Posterior cingulate gyrus (tissue), 11 donors: ENCODE measurements at regions not wholly inside any gene's neighbourhood (a gene's known extent, or its start where the extent isn't known, plus 50 kb on each side); places are given as distances from the start of the nearest gene placed in this dataset.

Experiments used
- DNase-seq, 10 donors: peaks; one replicate each; pipeline versions ENCODE4 v3.0.0 to v3.0.0-alpha.2; 2020 to 2021; ENCODE audit warnings: mixed read lengths in 3 of 10
- intact Hi-C: fragments of 100-400 bp; cut with DNase I; formaldehyde crosslinking; loops from one replicate; pipeline ENCODE4 v1.15.1; 2023

DNA sequence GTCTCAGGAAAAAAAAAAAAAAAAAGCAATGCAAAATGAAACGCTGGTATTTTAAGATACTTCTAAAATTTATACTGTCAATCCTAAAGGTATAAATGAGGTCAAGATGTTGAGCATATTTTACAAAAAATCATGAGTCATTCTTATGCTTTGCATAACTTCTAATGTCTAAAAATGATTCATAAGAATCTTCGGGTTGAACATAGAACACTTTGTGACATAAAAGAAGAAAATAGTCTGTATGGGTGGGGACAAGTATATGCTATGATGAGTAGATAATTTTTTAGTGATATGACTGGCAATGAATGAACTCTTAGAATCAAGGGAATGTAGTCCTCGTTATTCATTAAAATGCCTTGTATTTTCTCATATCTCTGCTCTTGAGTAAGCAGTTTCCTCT, 416.9 kb upstream of the USP24 start:
- no peak for DNase-seq
- intact Hi-C loops, result no loop called here

DNA sequence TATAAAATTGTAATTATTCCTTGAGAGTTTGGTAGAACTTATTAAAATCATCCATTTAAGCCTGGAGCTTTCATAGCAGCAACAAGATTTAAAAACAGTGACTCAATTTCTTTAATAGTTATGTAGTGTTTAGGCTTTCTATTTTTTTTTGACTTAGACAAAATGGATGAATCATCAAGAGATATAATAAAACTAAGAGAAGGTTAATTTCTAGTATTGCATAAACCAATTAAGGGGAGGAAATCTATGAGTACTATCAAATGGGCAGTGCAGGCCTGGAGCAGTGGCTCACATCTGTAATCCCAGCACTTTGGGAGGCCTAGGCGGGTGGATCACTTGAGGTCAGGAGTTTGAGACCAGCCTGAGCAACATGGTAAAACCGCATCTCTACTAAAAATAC, 416.3 kb upstream of the USP24 start:
- intact Hi-C loops, result no loop called here
- DNase-seq, result no peak

DNA sequence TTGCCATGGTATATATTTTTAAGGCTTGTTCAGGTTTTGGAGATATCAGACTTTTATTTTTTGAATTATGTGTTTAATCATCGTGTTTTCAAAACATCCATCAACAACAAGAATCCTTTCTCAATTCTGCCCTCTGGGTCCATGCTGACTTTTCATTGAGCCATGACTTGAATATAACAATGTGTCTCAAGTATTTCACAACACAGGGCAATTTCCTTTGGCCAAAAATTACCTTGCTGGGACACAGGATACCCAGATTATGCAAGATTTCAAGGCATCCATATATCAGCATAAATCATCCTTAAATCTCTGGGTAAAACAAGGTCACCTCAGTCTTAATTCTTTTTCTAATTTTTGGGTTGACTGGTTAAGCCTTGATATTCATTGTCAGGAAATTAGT, 411.2 kb upstream of the USP24 start:
- no peak for DNase-seq
- intact Hi-C loops, result no loop called here

DNA sequence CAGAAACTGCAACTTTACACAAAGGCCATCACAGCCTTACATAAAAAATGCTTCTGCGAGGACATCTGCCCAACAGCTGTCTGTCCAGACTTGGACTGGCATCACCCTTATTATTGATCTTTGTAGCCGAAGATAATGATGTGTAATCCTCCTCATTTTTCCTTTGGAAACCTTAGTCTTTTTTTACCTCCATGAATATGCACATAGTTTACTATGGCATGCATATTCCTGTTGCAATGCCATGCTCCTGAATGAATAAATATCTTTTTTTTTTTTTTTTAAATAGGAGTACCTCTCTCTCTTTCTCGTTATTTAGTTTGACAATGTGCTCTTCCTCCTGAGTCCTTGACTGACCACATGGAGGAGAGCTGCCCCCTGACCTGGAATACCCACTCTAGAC, 409.6 kb upstream of the USP24 start:
- intact Hi-C loops, result no loop called here
- no peak for DNase-seq

DNA sequence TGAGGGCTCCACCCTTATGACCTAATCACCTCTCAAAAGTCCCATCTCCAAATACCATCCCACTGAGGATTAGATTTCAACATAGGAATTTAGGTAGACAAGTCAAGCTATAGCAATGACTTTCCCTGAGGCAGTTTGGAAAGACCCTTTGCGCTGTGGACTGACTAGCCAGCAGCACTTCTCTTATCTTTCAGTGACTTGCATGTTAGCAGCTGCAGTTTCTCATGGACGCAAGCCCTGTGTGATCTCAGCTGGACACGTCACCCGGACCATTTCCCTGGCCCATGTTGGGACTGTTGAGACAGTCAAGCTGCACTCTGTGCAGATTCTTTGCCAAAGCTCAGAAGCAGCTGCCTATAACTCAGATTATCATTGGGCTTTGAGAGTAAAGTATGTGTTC, 408.1 kb upstream of the USP24 start:
- DNase-seq, result no peak
- intact Hi-C loops, result no loop called here

DNA sequence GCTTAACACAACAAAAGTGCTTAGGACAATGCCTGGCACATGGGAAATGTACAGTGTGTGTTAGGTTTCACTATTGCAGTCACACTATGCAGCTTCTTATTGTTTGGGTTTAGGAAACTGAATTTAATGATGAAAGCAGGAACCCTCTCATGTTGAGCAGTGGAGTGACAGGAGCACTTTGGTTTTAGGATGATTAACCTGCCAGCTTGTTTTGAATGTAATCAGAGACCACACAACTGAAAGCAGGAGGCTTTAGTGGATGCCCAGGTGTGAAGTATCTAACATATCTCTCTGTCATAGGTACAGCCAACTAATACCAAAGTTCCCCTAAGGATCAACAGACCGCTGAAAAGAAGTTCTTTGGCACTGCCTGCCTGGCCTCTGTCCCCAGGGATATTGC, 406.9 kb upstream of the USP24 start:
- intact Hi-C loops, result no loop called here
- no peak for DNase-seq

DNA sequence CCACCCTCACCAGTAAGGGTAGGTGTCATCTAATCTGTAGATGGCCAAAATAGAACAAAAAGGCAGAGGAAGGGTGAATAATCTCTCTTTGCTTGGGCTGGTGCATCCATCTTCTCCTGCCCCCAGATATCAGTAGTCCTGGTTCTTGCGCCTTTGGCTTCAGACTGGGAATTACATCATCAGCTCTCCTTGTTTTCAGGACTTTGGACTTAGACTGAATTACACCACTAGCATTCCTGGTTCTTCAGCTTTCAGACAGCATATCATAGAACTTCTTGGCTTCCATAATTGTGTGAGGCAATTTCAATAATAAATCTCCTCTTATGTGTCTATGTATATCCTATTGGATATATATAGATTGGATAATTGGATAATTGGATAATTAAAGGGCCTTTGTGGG, 403.0 kb upstream of the USP24 start:
- no peak for DNase-seq
- intact Hi-C loops, result no loop called here

DNA sequence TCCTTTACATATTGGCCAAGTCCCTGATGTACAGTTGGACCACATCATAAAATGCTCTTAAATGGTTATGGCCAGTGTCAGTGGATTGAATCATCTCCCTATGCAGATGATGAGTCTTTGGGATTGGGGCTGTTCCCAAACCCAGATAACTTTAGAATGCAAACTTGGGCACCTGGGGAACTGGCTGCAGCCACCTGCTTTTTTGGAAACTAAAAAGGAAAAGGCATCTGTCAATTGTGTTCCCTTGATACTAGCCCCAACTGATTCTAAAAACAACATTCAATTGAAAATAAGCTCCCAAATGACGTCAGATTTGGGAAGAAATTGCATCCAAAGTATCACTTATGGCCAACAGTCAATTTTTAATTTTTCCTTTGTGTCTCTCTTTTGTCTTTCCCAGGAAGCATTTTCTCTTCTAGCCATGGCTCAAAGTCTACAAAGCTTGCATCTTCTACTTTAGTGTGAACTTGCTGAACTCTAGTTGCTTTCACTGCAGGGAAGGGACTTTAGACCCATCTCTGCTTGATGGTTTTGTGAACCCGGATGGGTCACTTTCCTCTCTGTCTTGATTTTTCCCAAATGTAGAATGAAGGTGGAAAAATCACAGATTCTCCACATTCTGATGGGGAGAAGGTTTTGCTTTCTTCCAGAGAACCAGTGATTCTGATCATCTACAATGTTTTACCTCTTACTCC, 402.3 kb upstream of the USP24 start:
- intact Hi-C loops, result no loop called here
- no peak for DNase-seq

DNA sequence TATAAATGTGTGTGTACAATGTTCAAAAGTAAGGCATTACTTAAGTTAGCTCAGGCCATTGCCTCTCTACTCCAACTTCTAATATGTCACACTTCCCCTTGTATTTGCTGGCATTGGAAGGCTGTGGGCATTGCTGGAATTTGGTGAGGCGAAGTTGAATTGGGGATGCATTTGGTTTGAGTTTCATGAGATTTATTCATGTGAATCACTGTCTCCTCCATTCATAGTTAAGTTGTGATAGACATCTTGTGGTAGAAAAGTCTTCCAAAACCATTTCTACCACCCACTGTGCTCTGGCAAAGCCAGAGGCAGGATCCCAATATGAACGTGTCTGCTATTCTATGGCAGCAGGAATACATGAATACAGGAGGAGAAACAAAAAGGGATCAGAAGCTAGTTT, 397.8 kb upstream of the USP24 start:
- intact Hi-C loops, result no loop called here
- DNase-seq, result no peak

DNA sequence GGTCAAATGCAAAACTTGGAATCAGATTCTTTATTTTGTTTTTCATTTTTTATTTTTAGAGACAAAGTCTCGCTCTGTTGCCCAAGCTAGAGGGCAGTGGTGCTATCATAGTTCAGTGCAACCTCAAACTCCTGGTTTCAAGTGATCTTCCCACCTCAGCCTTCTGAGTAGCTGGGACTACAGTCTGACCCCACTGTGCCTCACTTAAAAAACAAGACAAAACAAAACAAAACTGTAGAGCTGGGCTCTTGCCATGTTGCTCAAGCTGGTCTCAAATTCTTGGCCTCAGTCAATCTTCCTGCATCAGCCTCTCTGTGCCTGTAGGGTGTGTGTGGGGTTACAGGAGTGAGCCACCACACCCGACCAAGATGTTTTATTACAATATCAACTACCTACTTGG, 396.0 kb upstream of the USP24 start:
- no peak for DNase-seq
- intact Hi-C loops, result no loop called here

DNA sequence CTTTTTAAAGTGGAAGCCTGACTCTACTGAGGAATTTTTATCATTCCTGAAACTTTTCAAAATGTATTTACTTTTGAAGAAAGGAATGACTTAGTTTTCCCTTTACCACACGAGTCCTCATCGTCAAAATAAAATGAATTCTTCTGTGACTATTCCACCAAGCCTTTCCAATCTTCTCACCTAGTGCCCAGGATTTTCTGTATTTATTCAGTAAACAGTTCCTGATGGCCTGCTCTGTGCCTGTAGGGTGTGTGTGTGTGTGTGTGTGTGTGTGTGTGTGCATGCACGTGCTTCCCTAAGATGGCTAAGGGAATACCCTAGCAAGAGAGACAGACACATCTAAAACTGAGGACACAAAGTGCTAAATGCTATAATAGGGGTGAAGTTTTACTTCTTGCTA, 395.0 kb upstream of the USP24 start:
- intact Hi-C loops, result no loop called here
- DNase-seq, result no peak

DNA sequence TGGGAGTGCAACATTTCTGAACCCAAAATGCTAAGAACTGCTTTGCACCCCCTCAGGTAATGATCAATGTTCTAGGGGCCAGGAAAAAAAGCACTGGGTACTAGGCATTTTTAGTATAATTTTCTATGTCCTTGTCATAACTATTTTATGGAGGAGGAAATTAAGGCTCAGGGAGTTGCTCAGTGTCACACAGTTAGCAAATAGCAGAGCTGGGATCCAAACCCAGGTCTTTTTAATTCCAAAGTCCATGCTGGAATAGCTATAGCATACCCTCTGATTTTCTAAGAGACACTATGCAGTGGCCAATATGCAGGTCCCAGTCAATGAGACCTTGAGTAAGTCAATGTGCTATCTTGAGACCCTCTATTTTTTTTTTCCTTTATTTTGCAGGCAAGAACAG, 394.5 kb upstream of the USP24 start:
- intact Hi-C loops, result no loop called here
- no peak for DNase-seq

DNA sequence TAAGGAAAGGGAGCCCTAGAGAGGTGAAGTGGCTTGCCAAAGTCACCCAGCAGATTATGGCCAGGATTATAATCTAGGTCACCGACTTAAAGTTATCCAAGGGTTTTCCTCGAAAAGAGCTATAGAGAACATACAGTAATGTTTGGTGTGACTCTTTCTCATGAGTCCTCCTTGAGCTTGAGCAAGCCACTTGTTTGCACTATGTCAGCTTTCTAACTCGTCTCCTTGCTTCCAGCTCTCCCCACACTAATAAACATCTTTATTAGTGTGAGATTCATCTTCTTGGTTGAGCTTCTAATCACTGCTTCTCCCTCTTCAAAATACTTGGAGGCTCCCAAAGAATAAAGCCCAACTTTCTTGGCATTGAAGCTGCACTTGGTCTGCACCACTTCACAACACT, 390.0 kb upstream of the USP24 start:
- intact Hi-C loops, result no loop called here
- DNase-seq, result no peak

DNA sequence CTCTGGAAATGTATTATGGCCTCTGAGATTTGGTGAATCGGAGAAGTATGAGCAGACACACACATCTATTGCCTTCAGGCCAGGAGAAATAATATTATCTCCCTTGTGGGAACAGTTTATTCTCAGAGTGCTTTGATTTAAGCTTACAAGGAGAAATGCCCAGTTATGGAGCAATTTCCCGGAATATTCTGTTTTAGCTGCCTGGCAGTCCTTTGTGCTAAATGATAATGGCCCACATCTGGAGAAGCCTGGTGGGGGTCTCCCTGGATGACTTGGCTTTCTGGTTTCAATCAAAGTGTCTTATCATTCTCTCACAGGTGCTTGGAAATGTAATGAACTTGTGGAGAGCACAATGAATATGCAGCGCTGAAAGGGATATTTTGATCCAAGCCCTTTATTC, 389.6 kb upstream of the USP24 start:
- intact Hi-C loops, result no loop called here
- no peak for DNase-seq

DNA sequence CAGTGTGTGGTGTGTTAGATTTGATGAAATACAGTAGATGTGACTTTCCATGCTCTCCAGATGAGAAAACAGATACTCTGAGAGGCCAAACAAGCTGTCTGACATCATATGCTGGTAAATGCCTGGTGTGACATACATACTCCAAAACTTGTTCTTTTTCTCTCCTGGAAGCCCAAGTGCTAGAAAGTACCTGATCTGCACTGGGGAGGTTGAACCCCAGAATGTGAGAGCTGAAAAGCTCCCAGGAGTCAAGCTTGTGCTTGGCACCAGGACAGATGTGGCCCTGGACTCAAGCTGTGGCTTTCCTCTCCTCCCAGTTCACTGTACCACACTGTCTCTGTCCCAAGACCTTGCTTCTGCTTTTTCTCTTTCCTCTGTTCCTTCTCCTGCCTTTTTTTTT, 389.0 kb upstream of the USP24 start:
- no peak for DNase-seq
- intact Hi-C loops, result no loop called here

DNA sequence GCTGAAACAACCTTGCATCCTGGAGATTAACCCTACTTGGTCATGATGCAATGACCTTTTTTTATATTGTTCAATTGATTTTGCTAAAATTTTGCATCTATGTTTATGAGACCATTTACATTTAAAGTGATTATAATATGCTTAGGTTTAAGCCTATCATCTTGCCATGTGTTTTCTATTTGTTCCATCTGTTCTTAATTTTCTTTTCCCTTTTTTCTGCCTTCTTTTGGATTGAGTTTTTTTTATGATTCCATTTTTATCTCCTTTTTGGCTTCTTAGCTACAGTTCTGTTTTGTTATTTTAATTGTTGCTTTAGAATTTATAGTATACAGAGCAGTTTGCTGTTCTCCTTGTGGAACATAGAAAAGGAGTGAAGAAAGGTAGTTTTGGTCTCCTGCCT, 385.1 kb upstream of the USP24 start:
- no peak for DNase-seq
- intact Hi-C loops, result no loop called here

DNA sequence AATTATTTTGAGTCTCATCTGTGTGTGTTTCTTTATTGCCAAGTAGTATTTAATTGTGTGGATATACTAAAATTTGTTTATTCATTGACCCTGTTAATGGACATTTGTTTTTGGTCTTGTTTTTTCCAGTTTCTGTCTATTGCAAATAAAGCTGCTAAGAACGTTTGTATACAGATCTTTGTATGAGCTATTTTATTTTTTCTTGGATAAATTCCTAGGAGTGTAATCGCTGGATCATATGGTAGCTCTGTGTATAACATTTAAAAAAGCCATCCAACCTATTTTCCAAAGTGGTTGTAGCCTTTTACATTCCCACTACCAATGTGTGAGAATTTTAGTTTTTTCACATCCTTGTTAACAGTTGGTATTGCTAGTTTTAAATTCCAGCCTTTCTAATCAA, 382.7 kb upstream of the USP24 start:
- no peak for DNase-seq
- intact Hi-C loops, result no loop called here

DNA sequence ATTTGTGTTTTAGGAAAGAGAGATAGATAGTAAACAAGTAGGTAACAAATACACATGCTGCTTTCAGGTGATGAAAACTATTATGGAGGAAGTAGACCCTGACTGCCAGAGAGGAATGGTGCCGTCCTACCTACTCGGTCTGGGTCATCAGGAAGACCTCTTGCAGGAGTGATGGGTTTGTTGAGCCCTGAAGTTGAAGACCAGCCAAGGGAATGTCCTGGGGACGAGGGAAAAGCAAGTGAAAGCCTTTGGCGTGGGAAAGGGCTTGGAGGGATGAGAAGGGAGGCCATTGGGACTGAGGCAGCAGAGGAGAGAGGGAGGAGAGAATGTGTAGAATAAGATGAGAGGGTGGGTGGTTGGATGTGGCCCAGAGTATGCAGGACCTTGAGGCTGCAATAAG, 379.5 kb upstream of the USP24 start:
- intact Hi-C loops, result no loop called here
- DNase-seq, result no peak

DNA sequence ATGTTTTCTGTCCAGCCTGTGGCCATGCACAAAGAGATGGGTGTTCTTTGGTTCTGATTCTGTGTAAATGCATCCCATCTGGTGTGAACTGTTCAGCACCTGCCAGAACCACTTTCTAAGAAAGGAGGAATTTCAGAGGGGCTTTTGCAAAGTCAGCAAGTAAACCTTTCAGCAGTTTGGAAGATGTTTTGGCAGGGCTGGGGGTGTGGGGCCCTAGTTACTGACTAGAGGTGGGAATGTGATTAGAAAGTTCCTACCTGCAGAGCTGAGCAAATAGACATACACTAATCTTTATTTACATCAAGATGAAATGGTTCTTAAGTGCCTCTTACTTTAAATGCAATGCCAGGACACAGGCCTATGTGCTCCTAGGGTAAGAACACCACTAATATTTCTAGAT, 378.1 kb upstream of the USP24 start:
- intact Hi-C loops, result no loop called here
- no peak for DNase-seq

DNA sequence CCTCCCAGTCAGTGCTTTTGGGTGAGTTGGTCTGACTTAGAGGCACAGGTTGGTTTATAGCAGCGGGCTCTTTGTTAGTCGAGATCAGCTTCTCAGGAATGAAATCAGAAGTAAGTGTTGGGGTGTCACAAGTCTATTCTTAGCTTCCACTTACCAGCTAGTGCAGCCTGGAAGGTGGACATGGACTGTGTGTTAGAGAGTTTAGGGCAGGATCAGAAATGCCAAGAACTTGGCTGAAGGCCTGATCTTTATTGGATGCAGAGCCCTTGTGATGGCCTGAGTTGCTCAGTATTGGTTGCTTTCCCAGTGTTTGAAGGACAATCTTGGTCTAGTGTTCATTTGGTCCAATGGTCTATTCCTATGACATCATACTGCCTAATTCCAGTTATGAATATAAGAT, 377.0 kb upstream of the USP24 start:
- intact Hi-C loops, result no loop called here
- no peak for DNase-seq

DNA sequence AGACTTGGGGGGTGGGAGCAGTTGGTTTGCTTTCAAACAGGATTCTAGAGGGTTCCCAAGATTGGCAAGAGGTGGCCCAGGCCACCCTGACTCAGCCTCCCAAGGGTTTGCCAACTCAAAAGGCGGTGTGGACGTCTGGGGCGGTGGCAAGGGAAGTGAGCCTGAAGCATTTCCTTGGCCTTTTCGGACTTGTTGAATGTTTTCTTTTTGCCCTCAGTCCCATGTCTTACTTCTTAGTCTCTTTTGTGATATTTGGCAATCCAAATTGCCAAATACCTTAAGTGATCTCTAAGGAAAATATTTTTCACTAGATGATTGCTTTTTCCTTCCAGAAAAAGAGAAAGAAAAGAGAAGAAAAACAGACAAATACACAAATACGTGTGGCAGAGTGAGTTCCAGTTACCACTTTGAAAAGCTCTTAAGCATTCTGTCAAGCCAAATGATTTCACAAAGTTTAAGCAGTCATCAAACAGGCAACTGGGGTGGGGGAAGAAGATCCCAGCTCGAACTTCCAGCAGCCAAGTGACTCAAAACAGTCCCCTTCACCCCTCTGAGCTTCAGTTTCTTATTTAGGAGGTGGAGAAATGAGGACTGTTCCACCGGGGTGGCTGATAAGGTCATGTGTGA, 374.6 kb upstream of the USP24 start:
- DNase-seq, result no peak
- intact Hi-C loops, result no loop called here

DNA sequence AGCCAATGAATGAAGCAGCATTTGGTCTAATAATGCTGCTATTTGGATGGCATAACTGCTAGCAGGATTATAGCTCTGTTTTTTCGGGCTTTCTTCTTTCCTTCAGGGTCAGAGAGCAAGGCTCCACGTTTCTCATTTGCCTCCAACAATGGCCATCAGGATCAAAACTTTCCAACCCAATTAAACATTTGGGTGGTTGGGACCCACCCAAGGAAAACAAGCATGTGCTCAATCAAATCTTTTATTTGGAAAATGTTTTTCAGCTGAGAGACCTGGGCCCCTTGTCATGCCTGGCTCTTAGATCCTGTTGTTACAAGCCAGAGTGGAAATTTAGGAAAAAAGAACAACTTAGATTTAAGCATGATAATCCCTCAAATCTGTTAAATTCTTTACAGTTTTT, 373.1 kb upstream of the USP24 start:
- intact Hi-C loops, result no loop called here
- DNase-seq, result no peak

DNA sequence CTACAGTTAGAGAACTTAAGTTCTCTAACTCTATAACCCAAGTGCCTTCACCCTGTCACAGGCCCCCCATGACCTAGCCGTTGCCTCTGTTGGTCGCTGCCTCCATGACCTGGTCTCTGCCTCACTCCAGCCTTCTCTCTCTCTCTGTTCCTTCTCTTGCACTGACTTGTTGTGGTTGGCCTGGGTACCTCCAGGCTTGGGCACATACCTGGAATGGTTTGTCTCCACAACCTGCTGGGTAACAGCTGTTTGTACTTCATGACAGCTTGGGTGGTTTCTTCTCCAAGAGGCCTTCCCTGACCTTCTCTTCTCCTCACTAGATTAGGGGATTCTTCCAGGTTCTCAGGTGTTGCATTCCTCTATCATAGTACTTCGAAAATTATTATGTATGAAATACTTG, 371.6 kb upstream of the USP24 start:
- intact Hi-C loops, result no loop called here
- DNase-seq, result no peak
